GM12878 (cell line): ENCODE measurements at regions not wholly inside any gene's neighbourhood (a gene's known extent, or its start where the extent isn't known, plus 50 kb on each side); places are given as distances from the start of the nearest gene placed in this dataset.

Experiments used
- ATAC-seq: fragments of 200-7000 bp; cut with Tn5 transposase; 3 replicates; pipeline ENCODE4 v1.9.1; 2020; ENCODE audit warnings: mild to moderate bottlenecking, moderate library complexity
- BruUV-seq: library from RNA; stranded (reverse); fragments of 400-500 nt; replicated peaks from 2 replicates; lab custom pipeline; 2021; lab: Mats Ljungman, UMichigan
- CTCF ChIA-PET: fragments of 300-600 bp; sonication (Branson Sonifier 250); formaldehyde crosslinking; extraction: SDS; loops from one replicate; lab custom pipeline; 2021; ENCODE audit warnings: inconsistent platforms; lab: Yijun Ruan, JAX
- POLR2A ChIA-PET: fragments of 350-600 bp; formaldehyde crosslinking; extraction: SDS; loops from one replicate; lab custom pipeline; 2021; ENCODE audit warnings: inconsistent platforms; lab: Charles Lee
- RAD21 ChIA-PET: fragments of 300-600 bp; sonication (Branson Sonifier 250); formaldehyde crosslinking; loops from one replicate; lab custom pipeline; 2023; ENCODE audit warnings: antibody characterized with exemption; ENCODE audit not compliant: unreplicated experiment; lab: Charles Lee
- SMC1A ChIA-PET: fragments of 300-600 bp; sonication (Branson Sonifier 250); formaldehyde crosslinking; loops from one replicate; lab custom pipeline; 2023; ENCODE audit not compliant: unreplicated experiment, uncharacterized antibody; lab: Charles Lee
- DNase-seq: peaks from one replicate; pipeline ENCODE4 v3.0.0-alpha.2; 2011; ENCODE audit warnings: low read depth, low spot score
- FAIRE-seq: peaks from 3 replicates; lab custom pipeline; 2011; peaks lifted over from hg19 to GRCh38; lab: Jason Lieb, UNC
- H2AFZ ChIP-seq: 2 replicates; pipeline ENCODE4 v1.6.0; 2011; ENCODE audit warnings: low read depth, low read length, control low read depth; ENCODE audit not compliant: control insufficient read depth
- H3K27ac ChIP-seq: 2 replicates; pipeline ENCODE4 v1.5.1; 2011; ENCODE audit warnings: control low read depth; ENCODE audit not compliant: control insufficient read depth, insufficient read depth
- H3K27me3 ChIP-seq, 2 experiments: replicated peaks in 1 of 2; 2 replicates each; pipeline versions ENCODE4 v1.6.0 to v1.6.1; 2011; ENCODE audit warnings: low read length in 1 of 2; ENCODE audit not compliant: control insufficient read depth in 2 of 2, insufficient read depth in 2 of 2
- H3K36me3 ChIP-seq, 2 experiments: 2 replicates each; pipeline ENCODE4 v1.5.1; 2011; ENCODE audit warnings: low read length in 1 of 2; ENCODE audit not compliant: control insufficient read depth in 2 of 2, insufficient read depth in 2 of 2
- H3K4me1 ChIP-seq: 2 replicates; pipeline ENCODE4 v1.6.1; 2011; ENCODE audit warnings: mild to moderate bottlenecking, low read length, moderate library complexity, mixed read lengths; ENCODE audit not compliant: control insufficient read depth, insufficient read depth
- H3K4me2 ChIP-seq: 2 replicates; pipeline ENCODE4 v1.6.0; 2011; ENCODE audit warnings: control low read depth; ENCODE audit not compliant: control insufficient read depth, insufficient read depth
- H3K4me3 ChIP-seq: fragments of 200-600 bp; sonication (generic); 2 replicates; pipeline ENCODE4 v1.5.1; 2016
- H3K79me2 ChIP-seq: 2 replicates; pipeline ENCODE4 v1.6.0; 2011; ENCODE audit warnings: low read length; ENCODE audit not compliant: control insufficient read depth, insufficient read depth
- H3K9ac ChIP-seq: 2 replicates; pipeline ENCODE4 v1.8.0; 2011; ENCODE audit warnings: low read length, control low read depth, mixed read lengths; ENCODE audit not compliant: control insufficient read depth, insufficient read depth
- H3K9me3 ChIP-seq: replicated peaks from 3 replicates; pipeline ENCODE4 v1.5.1; 2011; ENCODE audit warnings: mild to moderate bottlenecking, low read length; ENCODE audit not compliant: control insufficient read depth, insufficient read depth
- H4K20me1 ChIP-seq: 2 replicates; pipeline ENCODE4 v1.6.0; 2011; ENCODE audit not compliant: control insufficient read depth, insufficient read depth
- CHD4 ChIP-seq: fragments of 200-600 bp; sonication (generic); IDR thresholded peaks from 2 replicates; pipeline ENCODE4 v1.6.1; 2016; ENCODE audit warnings: mild to moderate bottlenecking
- CREB1 ChIP-seq: IDR thresholded peaks from 2 replicates; pipeline ENCODE4 v1.6.1; 2012; ENCODE audit warnings: low read depth, mild to moderate bottlenecking, inconsistent platforms
- CTCF ChIP-seq, 3 experiments: IDR thresholded peaks in 2 of 3; conservative IDR thresholded peaks in 1 of 3; 2 replicates each; pipeline ENCODE4 v1.5.1; 2011; ENCODE audit warnings: low read depth in 3 of 3, low read length in 3 of 3, mild to moderate bottlenecking in 3 of 3, control low read depth in 2 of 3, moderate library complexity in 2 of 3, inconsistent platforms in 1 of 3, mixed read lengths in 1 of 3; ENCODE audit not compliant: control insufficient read depth in 2 of 3, insufficient read depth in 1 of 3; ENCODE audit errors: extremely low read depth in 1 of 3
- ETV6 ChIP-seq, 2 experiments: fragments of 450-650 bp in 1 of 2; IDR thresholded peaks in 1 of 2; conservative IDR thresholded peaks in 1 of 2; 2 replicates each; pipeline ENCODE4 v1.6.1; 2014; ENCODE audit warnings: antibody characterized with exemption in 1 of 2, borderline replicate concordance in 1 of 2, low read depth in 1 of 2, mild to moderate bottlenecking in 1 of 2, moderate library complexity in 1 of 2
- HDAC2 ChIP-seq: fragments of 200-600 bp; sonication (generic); IDR thresholded peaks from 2 replicates; pipeline ENCODE4 v1.6.1; 2017
- HDAC6 ChIP-seq: fragments of 200-600 bp; sonication (generic); IDR thresholded peaks from one replicate; pipeline ENCODE4 v1.8.0; 2017; ENCODE audit warnings: antibody characterized with exemption; ENCODE audit not compliant: unreplicated experiment
- IRF5 ChIP-seq: fragments of 450-650 bp; IDR thresholded peaks from 2 replicates; pipeline ENCODE4 v1.6.1; 2017; ENCODE audit warnings: borderline replicate concordance
- KLF5 ChIP-seq: fragments of 450-650 bp; IDR thresholded peaks from 2 replicates; pipeline ENCODE4 v1.6.1; 2014; ENCODE audit warnings: mild to moderate bottlenecking; ENCODE audit not compliant: partially characterized antibody
- NFYB ChIP-seq: IDR thresholded peaks from 2 replicates; pipeline ENCODE4 v1.6.1; 2011; ENCODE audit warnings: low read depth, mild to moderate bottlenecking, low read length, improper control_type of control experiment, moderate library complexity; ENCODE audit not compliant: insufficient read depth
- NRF1 ChIP-seq: conservative IDR thresholded peaks from 2 replicates; pipeline ENCODE4 v1.6.1; 2011; ENCODE audit warnings: mild to moderate bottlenecking, low read depth, low read length, improper control_type of control experiment
- PML ChIP-seq: IDR thresholded peaks from 2 replicates; pipeline ENCODE4 v1.6.1; 2012; ENCODE audit warnings: low read length, inconsistent platforms
- POLR2A ChIP-seq: IDR thresholded peaks from 2 replicates; pipeline ENCODE4 v1.6.1; 2011; ENCODE audit warnings: low read depth, mild to moderate bottlenecking, low read length
- SUZ12 ChIP-seq: fragments of 200-600 bp; sonication (generic); IDR thresholded peaks from one replicate; pipeline ENCODE4 v1.6.1; 2018; ENCODE audit warnings: antibody characterized with exemption, mild to moderate bottlenecking; ENCODE audit not compliant: unreplicated experiment
- TCF7 ChIP-seq: IDR thresholded peaks from 2 replicates; pipeline ENCODE4 v1.6.1; 2014; ENCODE audit warnings: antibody characterized with exemption, borderline replicate concordance
- WGBS: methylation state at CpG from one replicate; pipeline ENCODE4 v1.1.6; 2016; ENCODE audit warnings: low lambda C conversion rate; ENCODE audit not compliant: insufficient replicate concordance, insufficient coverage; ENCODE audit errors: missing lambda C conversion rate; 5-methylcytosine and 5-hydroxymethylcytosine counted together
- in situ Hi-C: fragments of 300-500 bp; cut with MboI; formaldehyde crosslinking; loops from 9 replicates; pipeline ENCODE4 v1.14.3; 2018; ENCODE audit warnings: mixed read lengths
- intact Hi-C: fragments of 100-400 bp; cut with micrococcal nuclease; formaldehyde crosslinking; loops from one replicate; pipeline ENCODE4 v1.14.2; 2022; ENCODE audit not compliant: unreplicated experiment
- TF ChIP-seq, protein P1 (sequence below): fragments of 150-350 bp; IDR thresholded peaks from 2 replicates; pipeline ENCODE4 v1.6.1; 2014; ENCODE audit warnings: mild to moderate bottlenecking, low read depth, low read length

- intact Hi-C loops (no loop called here), in situ Hi-C loops (no loop called here)
- no peaks in the 10 kb centered on the region for H4K20me1 ChIP-seq
- ChIA-PET CTCF (no interaction called here), SMC1A (no interaction called here), POLR2A (no interaction called here), RAD21 (no interaction called here)
- WGBS = 42% methylated on average over 8 of the region's 8 CpGs
- peaks cover 1% of the 10 kb centered on the region; the same call in 1 of the 3 replicates for H3K9me3 ChIP-seq
- H3K4me3 ChIP-seq = no peak overlapping the region
- H3K4me1 ChIP-seq = no peaks in the 10 kb centered on the region
- H3K9ac ChIP-seq = no peak overlapping the region
- no peak overlapping the region for H2AFZ ChIP-seq
- no peak overlapping the region for H3K27ac ChIP-seq
- no peak for DNase-seq
- ATAC-seq = no peak
- no peak for FAIRE-seq
- H3K27me3 ChIP-seq = no peaks in the 10 kb centered on the region
- H3K4me2 ChIP-seq = no peak overlapping the region
- H3K36me3 ChIP-seq = no peaks in the 10 kb centered on the region
- TF ChIP-seq CHD4 (no peak), KLF5 (no peak), NRF1 (no peak), CTCF (IDR thresholded peaks at IDR 0.05 in 2 of 3, conservative IDR thresholded peaks at IDR 0.05 in 1 of 3; ENCODE audit: control insufficient read depth in 2 of 3, extremely low read depth in 1 of 3, insufficient read depth in 1 of 3, low read depth in 3 of 3, low read length in 3 of 3) (no peak)
- BruUV-seq = no TSS peak
- no peaks in the 10 kb centered on the region for H3K79me2 ChIP-seq
Measured at GRCh38 chr10:130921911-130922440, 389.5 kb downstream of the TCERG1L start.

GRCh38 chr10:130923596-130923995, 387.9 kb downstream of the TCERG1L start:
- SMC1A ChIA-PET = no interaction called here
- 24% methylated on average over 4 of the region's 5 CpGs for WGBS

More at GRCh38 chr10:130923596-130923995, 387.9 kb downstream of the TCERG1L start:
- DNase-seq (no peak), ATAC-seq (no peak), FAIRE-seq (no peak)
- RAD21 ChIA-PET = no interaction called here
- no TSS peak for BruUV-seq
- POLR2A ChIA-PET = no interaction called here
- in situ Hi-C loops = no loop called here
- H3K4me2 ChIP-seq = no peak overlapping the region
- no peaks in the 10 kb centered on the region for H3K36me3 ChIP-seq
- H2AFZ ChIP-seq = no peak overlapping the region
- H3K79me2 ChIP-seq = no peaks in the 10 kb centered on the region
- H3K27me3 ChIP-seq = no peaks in the 10 kb centered on the region
- intact Hi-C loops = no loop called here
- CTCF ChIA-PET = no interaction called here
- TF ChIP-seq POLR2A = no peak
- TF ChIP-seq IRF5 = no peak
- TF ChIP-seq, protein P1, sequence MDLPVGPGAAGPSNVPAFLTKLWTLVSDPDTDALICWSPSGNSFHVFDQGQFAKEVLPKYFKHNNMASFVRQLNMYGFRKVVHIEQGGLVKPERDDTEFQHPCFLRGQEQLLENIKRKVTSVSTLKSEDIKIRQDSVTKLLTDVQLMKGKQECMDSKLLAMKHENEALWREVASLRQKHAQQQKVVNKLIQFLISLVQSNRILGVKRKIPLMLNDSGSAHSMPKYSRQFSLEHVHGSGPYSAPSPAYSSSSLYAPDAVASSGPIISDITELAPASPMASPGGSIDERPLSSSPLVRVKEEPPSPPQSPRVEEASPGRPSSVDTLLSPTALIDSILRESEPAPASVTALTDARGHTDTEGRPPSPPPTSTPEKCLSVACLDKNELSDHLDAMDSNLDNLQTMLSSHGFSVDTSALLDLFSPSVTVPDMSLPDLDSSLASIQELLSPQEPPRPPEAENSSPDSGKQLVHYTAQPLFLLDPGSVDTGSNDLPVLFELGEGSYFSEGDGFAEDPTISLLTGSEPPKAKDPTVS = no peak
- TF ChIP-seq TCF7 = no peak
- no peak for TF ChIP-seq HDAC2
- TF ChIP-seq HDAC6 = no peak
- no peak for TF ChIP-seq CREB1
- TF ChIP-seq NFYB = no peak
- TF ChIP-seq SUZ12 = no peak
- TF ChIP-seq PML = no peak
- no peak for TF ChIP-seq ETV6 (conservative IDR thresholded peaks at IDR 0.05 in 1 of 2, IDR thresholded peaks at IDR 0.05 in 1 of 2; ENCODE audit: borderline replicate concordance in 1 of 2, low read depth in 1 of 2)
- no peak overlapping the region for H3K9ac ChIP-seq
- no peak overlapping the region for H3K27ac ChIP-seq
- no peak overlapping the region for H3K4me3 ChIP-seq
- H3K9me3 ChIP-seq = peaks cover 1% of the 10 kb centered on the region; the same call in 1 of the 3 replicates
- no peaks in the 10 kb centered on the region for H3K4me1 ChIP-seq
- no peaks in the 10 kb centered on the region for H4K20me1 ChIP-seq
